Ascending aorta (tissue), 2 donors: ENCODE measurements at regions not wholly inside any gene's neighbourhood (a gene's known extent, or its start where the extent isn't known, plus 50 kb on each side); places are given as distances from the start of the nearest gene placed in this dataset.

Experiments used
- DNase-seq, 2 donors: peaks; one replicate each; pipeline ENCODE4 v3.0.0-alpha.2; 2019; ENCODE audit warnings: low spot score in 2 of 2
- H3K27ac ChIP-seq, 2 donors: fragments of 200-600 bp; sonication (generic); one replicate each; pipeline ENCODE4 v1.5.1; 2016 to 2017; ENCODE audit warnings: mild to moderate bottlenecking in 1 of 2
- H3K27me3 ChIP-seq: fragments of 200-600 bp; sonication (generic); one replicate; pipeline ENCODE4 v1.5.1; 2017
- H3K36me3 ChIP-seq, 2 donors: fragments of 200-600 bp; sonication (generic); one replicate each; pipeline ENCODE4 v1.5.1; 2016
- H3K4me1 ChIP-seq, 2 donors: fragments of 200-600 bp; sonication (generic); one replicate each; pipeline ENCODE4 v1.5.1; 2016 to 2017; ENCODE audit warnings: mild to moderate bottlenecking in 1 of 2
- H3K4me3 ChIP-seq, 2 donors: fragments of 200-600 bp; sonication (generic); one replicate each; pipeline ENCODE4 v1.5.1; 2016 to 2017; ENCODE audit warnings: mild to moderate bottlenecking in 1 of 2
- H3K9me3 ChIP-seq, 2 donors: fragments of 200-600 bp; sonication (generic); one replicate each; pipeline ENCODE4 v1.5.1; 2016
- CTCF ChIP-seq, 3 experiments: fragments of 200-600 bp in 2 of 3; fragments of 450-650 bp in 1 of 3; sonication (generic) in 2 of 3; IDR thresholded peaks; one replicate each; pipeline ENCODE4 v1.5.1; 2016 to 2019; ENCODE audit warnings: antibody characterized with exemption in 3 of 3, mild to moderate bottlenecking in 1 of 3, moderate library complexity in 1 of 3
- intact Hi-C: fragments of 100-400 bp; cut with DNase I; formaldehyde crosslinking; loops from one replicate; pipeline ENCODE4 v1.15.1; 2023

DNA sequence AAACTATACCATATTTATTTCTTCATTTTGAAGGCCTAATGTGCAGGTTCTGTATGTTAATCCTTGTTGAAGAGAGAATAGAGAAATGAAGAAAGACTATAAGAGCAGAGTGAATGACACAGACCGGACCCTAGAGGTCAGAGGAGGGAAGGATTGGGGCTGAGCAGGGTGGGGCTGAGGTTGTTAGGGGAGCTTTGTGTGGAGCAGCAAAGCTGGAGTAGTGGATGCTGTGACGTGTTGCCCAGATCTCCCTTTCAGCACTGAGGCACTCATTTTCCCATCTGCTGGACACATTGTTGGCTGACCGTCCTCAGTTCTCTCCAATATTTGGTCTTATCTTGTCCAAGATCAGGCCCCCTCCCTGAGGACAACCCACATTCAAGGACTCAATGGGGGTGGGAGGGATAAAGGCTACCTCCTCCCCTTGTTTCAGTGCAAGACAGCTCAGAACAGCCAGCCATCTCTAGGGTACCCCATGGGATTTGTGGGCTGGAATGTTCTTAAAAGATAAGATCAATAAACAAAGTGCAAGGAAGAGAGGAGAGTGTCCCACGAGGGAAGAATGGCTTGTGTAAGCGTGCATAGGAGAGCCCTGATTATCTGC is 143.6 kb downstream of the TDRD15 start:
- peaks cover 0 to 4% of the 10 kb centered on the region in 2 donors for H3K36me3 ChIP-seq
- H3K9me3 ChIP-seq, result no peaks in the 10 kb centered on the region
- DNase-seq, result no peak
- intact Hi-C loops, result no loop called here
- no peak overlapping the region for H3K4me3 ChIP-seq
- no peak overlapping the region for H3K27ac ChIP-seq
- no peaks in the 10 kb centered on the region for H3K27me3 ChIP-seq
- no peak for TF ChIP-seq CTCF (IDR thresholded peaks at IDR 0.05)
- no peaks in the 10 kb centered on the region for H3K4me1 ChIP-seq

- H3K4me1 ChIP-seq, result no peaks in the 10 kb centered on the region
- no peak for TF ChIP-seq CTCF (IDR thresholded peaks at IDR 0.05)
- intact Hi-C loops, result no loop called here
- H3K27ac ChIP-seq, result no peak overlapping the region
- H3K36me3 ChIP-seq, result peaks cover 0 to 4% of the 10 kb centered on the region in 2 donors
- no peaks in the 10 kb centered on the region for H3K9me3 ChIP-seq
- no peak overlapping the region for H3K4me3 ChIP-seq
- no peaks in the 10 kb centered on the region for H3K27me3 ChIP-seq
- no peak for DNase-seq
Measured at GRCh38 chr2:21268197-21268877, 144.6 kb downstream of the TDRD15 start.

- intact Hi-C loops, result no loop called here
- no peak overlapping the region for H3K4me3 ChIP-seq
- TF ChIP-seq CTCF (IDR thresholded peaks at IDR 0.05), result no peak
- H3K27ac ChIP-seq, result no peak overlapping the region
- no peaks in the 10 kb centered on the region for H3K27me3 ChIP-seq
- no peaks in the 10 kb centered on the region for H3K9me3 ChIP-seq
- peaks cover 0 to 4% of the 10 kb centered on the region in 2 donors for H3K36me3 ChIP-seq
- DNase-seq, result no peak
- H3K4me1 ChIP-seq, result no peaks in the 10 kb centered on the region
Measured at GRCh38 chr2:21268878-21269224, 145.1 kb downstream of the TDRD15 start.

DNA sequence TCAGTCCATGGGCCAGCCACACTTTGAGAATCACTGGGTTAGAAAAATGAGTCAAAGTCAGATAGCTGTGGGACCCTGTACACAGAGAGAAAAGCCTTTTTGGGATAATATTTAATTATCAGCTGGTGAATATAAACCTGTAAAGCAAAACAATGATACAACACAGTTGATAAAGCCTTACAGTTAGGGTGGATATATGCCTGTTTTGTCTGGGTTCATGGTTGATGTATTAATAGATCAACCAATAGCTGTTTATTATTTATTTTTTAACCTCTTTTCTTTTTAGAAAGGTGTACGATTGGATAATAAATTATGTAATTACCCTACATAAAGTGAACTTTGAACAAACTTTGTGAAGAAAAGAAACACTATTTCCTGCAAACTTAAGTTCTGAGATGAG is 145.6 kb downstream of the TDRD15 start:
- H3K27ac ChIP-seq, result no peak overlapping the region
- intact Hi-C loops, result no loop called here
- no peaks in the 10 kb centered on the region for H3K27me3 ChIP-seq
- no peak for TF ChIP-seq CTCF (IDR thresholded peaks at IDR 0.05)
- no peaks in the 10 kb centered on the region for H3K9me3 ChIP-seq
- DNase-seq, result no peak
- no peak overlapping the region for H3K4me3 ChIP-seq
- H3K36me3 ChIP-seq, result peaks cover 0 to 4% of the 10 kb centered on the region in 2 donors
- no peaks in the 10 kb centered on the region for H3K4me1 ChIP-seq

DNA sequence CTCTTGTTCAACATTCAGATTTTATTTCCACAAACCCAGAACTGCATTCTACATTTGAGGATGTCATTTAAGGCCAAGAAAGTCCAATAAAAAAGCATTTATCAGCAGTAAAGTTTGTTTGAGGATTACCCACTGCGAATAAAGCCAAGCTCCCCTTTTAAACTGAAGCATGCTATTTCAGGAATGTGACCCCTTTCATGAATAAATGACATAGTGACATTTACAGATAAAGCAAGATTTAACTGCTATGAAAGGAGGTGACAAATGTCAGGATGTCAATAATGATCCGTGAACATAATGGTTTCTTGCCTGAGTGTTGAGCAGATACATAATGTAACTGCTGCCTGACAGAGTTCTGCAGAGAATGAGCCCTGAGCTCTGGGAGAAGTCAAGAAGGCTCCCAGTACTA is 146.3 kb downstream of the TDRD15 start:
- Histone ChIP-seq H3K4me3 (no peak overlapping the region), H3K9me3 (no peaks in the 10 kb centered on the region), H3K27me3 (no peaks in the 10 kb centered on the region), H3K27ac (no peak overlapping the region), H3K4me1 (no peaks in the 10 kb centered on the region), H3K36me3 (peaks cover 0 to 1% of the 10 kb centered on the region in 2 donors)
- no peak for TF ChIP-seq CTCF (IDR thresholded peaks at IDR 0.05)
- DNase-seq, result no peak
- intact Hi-C loops, result no loop called here
